AG10803 (cell line): ENCODE measurements at regions not wholly inside any gene's neighbourhood (a gene's known extent, or its start where the extent isn't known, plus 50 kb on each side); places are given as distances from the start of the nearest gene placed in this dataset.

ENCODE experiments used
- DNase-seq: peaks from one replicate; pipeline ENCODE4 v3.0.0; 2010; ENCODE audit warnings: low read depth
- H3K4me3 ChIP-seq: 2 replicates; pipeline ENCODE4 v1.5.1; 2011; ENCODE audit warnings: mild to moderate bottlenecking, low read length, control low read depth
- CTCF ChIP-seq: conservative IDR thresholded peaks from 2 replicates; pipeline ENCODE4 v1.5.1; 2011; ENCODE audit warnings: mild to moderate bottlenecking, low read length, control low read depth, inconsistent platforms

GRCh38 chr2:198641161-198641560, 816.6 kb downstream of the SATB2 start:
- DNase-seq: peak; percentile 13
- no peak for TF ChIP-seq CTCF
- no peak overlapping the region for H3K4me3 ChIP-seq

- DNase-seq: no peak
- no peak overlapping the region for H3K4me3 ChIP-seq
- TF ChIP-seq CTCF: no peak
These were observed 817.3 kb downstream of the SATB2 start for GRCh38 chr2:198640463-198640862.

- TF ChIP-seq CTCF: no peak
- H3K4me3 ChIP-seq: no peak overlapping the region
- peak; percentile 38 for DNase-seq
These were observed 818.2 kb downstream of the SATB2 start for GRCh38 chr2:198639580-198639979.

- no peak overlapping the region for H3K4me3 ChIP-seq
- peak; percentile 30 for DNase-seq
- no peak for TF ChIP-seq CTCF
These were observed 819.2 kb downstream of the SATB2 start for GRCh38 chr2:198638577-198638976.

- TF ChIP-seq CTCF: no peak
- peak; percentile 14 for DNase-seq
- no peak overlapping the region for H3K4me3 ChIP-seq
These were observed 826.0 kb downstream of the PLCL1 start for GRCh38 chr2:198630384-198630783.

GRCh38 chr2:198628596-198628995, 824.2 kb downstream of the PLCL1 start:
- no peak for TF ChIP-seq CTCF
- H3K4me3 ChIP-seq: no peak overlapping the region
- DNase-seq: no peak

GRCh38 chr2:198622986-198623730, 818.8 kb downstream of the PLCL1 start:
- no peak for DNase-seq
- no peak overlapping the region for H3K4me3 ChIP-seq
- TF ChIP-seq CTCF: no peak
